HG02588 (cell line): ENCODE measurements at regions not wholly inside any gene's neighbourhood (a gene's known extent, or its start where the extent isn't known, plus 50 kb on each side); places are given as distances from the start of the nearest gene placed in this dataset.
"Not testable (repeated sequence)": the region's sequence is repeated elsewhere in the genome, so short reads cannot be mapped to it uniquely, and the experiment has no call there.

ENCODE experiments used
- ATAC-seq: cut with Tn5 transposase; IDR thresholded peaks from one replicate; pipeline ENCODE4 v1.9.1; 2021; ENCODE audit warnings: mild to moderate bottlenecking, moderate library complexity; ENCODE audit not compliant: unreplicated experiment

DNA sequence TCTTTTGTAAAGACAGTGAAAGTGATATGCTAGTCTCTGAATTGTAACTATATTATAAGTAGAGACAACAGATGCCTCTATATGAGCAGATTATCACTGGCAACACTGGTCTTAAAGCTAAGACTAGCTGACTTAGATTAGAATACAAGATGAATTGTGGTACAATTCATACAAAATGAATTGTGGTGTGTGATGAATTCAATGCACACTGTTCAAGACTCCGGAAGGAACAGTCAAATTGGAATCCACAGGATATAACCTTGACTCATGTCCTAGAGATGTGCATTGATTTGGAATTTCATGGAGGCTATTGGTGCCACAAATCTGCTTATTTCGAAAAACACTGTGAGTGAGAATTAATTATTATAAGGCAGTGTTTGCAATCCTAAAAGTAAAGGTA, 701.8 kb downstream of the PCDH7 start:
- no peak for ATAC-seq

- ATAC-seq, result no peak
Observed at GRCh38 chr4:31427691-31428090, 707.5 kb downstream of the PCDH7 start.

- no peak for ATAC-seq
Observed at GRCh38 chr4:31442236-31442635, 722.1 kb downstream of the PCDH7 start.

- no peak for ATAC-seq
Observed at GRCh38 chr4:31445526-31445925, 725.4 kb downstream of the PCDH7 start.

- no peak for ATAC-seq
Observed at GRCh38 chr4:31455612-31456011, 735.4 kb downstream of the PCDH7 start.

- ATAC-seq, result no peak
Observed at GRCh38 chr4:31458813-31459212, 738.6 kb downstream of the PCDH7 start.

GRCh38 chr4:31461421-31461820, 741.3 kb downstream of the PCDH7 start:
- no peak for ATAC-seq

GRCh38 chr4:31467781-31468180, 747.6 kb downstream of the PCDH7 start:
- ATAC-seq, result no peak

DNA sequence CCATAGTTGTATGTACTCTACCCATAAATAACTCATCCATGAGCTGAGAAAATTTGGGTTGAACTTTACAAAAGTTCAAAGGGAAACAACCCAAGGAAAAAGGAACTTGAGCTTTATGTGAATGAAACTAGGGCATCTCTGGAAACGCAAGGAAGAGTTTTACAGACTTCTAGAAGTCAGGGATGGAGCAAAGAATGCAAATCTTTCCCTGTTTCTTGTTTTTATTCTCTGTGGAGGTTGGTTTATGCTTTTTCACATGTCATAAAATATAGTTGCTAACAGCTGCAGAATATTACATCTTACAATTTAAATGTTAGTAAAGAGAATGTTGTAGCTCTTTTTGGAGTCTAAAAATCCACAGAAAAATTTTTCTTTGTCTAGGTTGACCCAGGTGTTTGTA, 754.1 kb downstream of the PCDH7 start:
- no peak for ATAC-seq

DNA sequence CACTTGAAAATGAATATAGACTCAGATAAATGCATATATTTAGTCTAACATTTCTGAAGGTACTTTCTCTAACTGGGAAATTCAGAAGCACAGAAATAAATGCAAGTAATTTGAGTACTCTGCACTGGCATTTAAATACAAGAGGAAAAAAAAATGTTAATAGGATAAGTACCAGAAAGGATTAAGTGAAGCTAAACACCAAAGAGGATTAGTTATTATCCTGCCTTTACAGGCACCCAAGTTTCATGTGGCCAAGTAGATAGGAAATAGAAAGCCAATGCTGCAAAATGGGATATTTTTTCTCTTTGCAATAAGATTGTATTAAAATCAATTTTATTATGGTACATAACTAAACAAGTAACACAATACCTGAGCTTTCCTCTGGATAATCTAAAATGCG, 762.5 kb downstream of the PCDH7 start:
- ATAC-seq, result no peak

DNA sequence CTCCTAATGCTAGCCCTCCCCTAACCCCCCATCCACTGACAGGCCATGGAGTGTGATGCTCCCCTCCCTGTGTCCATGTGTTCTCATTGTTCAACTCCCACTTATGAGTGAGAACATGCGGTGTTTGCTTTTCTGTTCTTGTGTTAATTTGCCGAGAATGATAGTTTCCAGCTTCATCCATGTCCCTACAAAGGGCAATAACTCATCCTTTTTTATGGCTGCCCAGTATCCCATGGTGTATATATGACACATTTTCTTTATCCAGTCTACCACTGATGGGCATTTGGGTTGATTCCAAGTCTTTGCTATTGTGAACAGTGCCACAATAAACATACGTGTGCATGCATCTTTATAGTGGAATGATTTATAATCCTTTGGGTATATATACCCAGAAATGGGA, 779.0 kb downstream of the PCDH7 start:
- ATAC-seq, result not testable (repeated sequence)

- ATAC-seq, result no peak
Observed at GRCh38 chr4:31516520-31516919, 796.4 kb downstream of the PCDH7 start.

DNA sequence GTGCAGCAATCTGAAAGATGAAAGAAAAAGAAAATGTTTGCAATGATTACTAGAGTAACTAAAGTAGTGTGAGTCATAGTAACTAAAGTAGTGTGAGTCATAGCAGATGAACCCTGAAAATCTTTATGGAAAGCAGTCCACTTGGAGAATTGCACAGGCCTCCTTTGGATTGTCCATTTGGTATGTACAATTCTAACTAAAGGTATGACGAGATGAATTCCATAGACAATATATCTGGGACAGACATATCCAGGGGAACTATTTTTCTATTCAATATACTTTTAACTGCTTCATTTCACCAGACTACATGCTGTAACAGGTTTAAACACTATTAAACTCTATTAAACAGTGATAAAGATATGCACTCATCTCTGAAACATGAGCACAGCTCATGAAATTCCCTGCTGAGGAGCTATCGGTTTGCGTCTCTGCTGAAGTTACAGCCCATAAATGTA, 798.7 kb downstream of the PCDH7 start:
- ATAC-seq, result no peak

DNA sequence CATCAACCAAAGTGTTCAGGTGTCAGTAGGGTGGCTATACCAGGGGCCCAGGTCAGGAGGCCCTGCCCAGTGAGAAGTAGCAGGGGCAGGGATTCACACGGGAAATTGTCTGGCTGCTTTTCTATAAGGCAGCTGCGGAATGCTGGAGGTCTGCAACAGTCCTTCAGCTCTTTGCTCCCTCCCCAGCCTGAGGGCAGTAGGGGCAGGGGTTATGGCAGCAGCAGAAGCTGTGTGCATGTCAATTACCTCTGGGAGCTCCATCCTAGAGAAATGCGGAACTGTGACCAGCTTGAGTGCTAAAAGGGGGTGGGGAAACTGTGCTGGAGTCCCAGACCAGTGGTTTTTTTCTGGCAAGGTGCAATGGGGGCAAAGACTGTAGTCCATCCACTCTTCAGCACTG, 810.4 kb downstream of the PCDH7 start:
- ATAC-seq, result no peak

DNA sequence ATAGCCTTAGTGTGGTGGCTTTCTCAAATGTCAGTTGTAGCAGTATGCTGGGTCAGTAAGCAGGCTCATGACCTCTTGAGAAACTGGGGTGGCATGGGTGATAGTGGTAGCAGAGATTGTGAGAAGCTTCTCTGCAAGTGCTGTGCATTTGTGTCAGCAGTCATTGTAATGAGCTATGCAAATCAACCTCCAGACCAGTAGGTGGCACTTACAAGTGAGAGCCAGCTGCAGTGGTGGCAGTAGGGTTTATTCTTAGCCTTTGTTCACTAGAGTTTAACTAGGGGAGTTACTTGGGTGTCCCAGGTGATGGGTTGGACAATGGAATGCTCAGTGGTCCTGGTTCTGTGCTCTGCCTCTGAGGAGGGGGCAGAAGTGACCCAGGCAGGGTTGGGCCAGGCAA, 818.7 kb downstream of the PCDH7 start:
- ATAC-seq, result no peak

GRCh38 chr4:31539284-31540069, 819.3 kb downstream of the PCDH7 start:
- no peak for ATAC-seq

GRCh38 chr4:31545330-31545729, 825.2 kb downstream of the PCDH7 start:
- ATAC-seq, result no peak

DNA sequence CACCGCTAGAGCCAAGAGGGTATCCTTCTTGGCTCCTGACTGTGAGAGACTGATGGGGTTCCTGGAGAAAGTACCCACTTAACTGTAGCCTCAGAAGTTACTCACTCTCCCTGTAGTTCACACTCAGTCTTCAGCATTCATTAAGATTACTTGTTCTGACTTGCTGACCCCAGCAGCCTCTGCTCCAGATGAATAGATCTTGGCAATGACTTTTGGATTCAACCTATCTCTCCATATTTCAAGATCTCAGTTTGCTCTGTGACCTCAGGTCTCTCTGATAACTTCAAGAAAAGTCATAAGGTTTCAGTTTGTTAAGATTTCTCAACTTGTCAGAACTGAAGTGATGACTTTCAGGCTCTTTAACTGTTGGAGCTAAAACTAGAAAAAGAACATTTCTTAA, 825.6 kb downstream of the PCDH7 start:
- ATAC-seq, result no peak

DNA sequence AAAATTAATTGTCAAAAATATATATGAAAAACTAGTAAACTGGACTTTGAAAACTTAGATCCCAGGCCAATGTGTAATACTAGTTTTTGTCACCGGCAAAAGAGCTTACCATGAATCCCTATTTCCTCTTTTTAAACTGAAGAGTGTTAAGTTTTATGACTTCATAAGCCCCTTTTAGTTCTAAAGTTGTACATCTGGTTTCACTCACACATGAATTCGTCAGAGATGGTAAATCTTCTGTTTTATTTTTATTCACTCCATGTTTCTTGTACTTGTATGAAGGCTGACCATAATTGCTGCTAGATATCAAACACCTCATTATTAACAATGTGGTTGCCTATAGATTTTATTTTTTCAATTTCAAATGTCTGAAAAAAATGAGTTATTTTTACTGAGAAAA, 827.9 kb downstream of the PCDH7 start:
- ATAC-seq, result no peak

DNA sequence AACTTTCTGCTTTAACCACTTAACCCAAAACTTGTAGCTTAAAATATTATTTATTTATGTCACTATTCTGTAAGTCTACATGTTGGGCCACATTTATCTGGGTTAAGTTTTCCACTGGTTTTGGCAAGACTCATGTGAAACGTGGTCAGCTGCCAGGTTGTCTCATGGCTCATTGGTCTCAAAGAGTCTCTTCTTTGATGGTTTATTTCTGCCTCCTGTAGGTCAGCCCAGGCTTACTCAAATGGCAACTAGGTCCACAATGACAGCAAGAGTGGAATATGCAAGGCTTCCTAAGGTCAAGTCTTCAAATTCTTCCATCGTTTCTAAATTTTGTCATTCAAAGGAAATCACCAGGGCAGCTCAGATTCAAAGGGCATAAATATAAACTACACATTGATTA, 828.7 kb downstream of the PCDH7 start:
- ATAC-seq, result no peak

DNA sequence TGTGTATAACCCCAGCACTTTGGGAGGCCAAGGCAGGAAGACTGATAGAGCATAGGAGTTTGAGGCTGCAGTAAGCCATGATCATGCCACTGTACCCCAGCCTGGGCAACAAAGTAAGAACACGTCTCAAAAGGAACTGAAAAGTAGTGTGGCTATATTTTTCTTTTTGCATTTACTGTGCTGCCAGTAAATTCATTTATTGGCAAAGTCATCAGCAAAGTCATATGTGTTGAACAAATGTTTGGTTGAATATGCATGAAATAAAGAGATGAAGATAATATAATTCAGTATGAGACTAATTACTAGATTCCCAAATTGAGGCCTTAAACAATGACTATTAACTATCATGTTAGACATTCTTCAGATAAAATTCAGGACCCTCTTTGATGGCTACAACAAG, 829.1 kb downstream of the PCDH7 start:
- ATAC-seq, result no peak

GRCh38 chr4:31557437-31557836, 837.3 kb downstream of the PCDH7 start:
- ATAC-seq, result no peak

DNA sequence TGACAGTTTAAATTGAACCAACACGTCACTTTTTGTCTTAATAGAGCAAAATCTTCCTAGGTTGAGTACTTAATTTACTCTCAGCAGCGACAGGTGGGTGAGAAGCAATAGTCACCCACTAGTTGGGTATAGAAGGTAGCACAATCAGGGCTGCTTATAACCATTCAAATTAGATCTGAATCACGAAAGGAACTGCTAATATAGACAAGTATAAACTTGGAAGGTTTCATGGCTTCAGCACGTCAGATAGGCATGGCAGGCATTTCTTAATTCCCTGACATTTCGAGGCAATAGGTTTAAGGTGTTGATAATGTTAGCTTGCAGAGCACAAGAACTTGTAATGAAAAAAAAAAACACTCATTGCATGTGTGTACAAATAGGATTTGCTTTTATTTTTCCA, 853.4 kb downstream of the PCDH7 start:
- ATAC-seq, result no peak
